ENCODE measurements at regions not wholly inside any gene's neighbourhood (a gene's known extent, or its start where the extent isn't known, plus 50 kb on each side); places are given as distances from the start of the nearest gene placed in this dataset.
"Not testable (repeated sequence)": the region's sequence is repeated elsewhere in the genome, so short reads cannot be mapped to it uniquely, and the experiment has no call there.

DNA sequence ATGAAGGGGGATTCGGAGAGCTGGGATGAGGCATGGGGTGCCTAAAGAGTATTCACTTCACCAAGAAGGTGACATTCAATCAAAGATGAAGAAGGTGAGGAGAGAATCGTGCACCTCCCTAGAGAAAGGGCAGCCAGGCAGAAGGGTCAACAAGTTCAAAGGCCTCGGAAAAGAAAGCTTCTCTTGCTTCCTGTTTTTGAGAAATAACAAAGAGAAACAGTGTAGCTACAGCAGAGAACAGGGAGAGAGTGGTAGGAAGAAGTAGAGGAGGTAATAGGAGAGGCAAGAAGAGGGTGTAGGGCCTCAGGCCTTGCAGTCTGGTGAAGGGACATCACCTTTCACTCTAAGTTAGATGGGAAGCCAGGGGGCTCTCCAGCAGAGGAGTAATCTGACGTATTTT is 97.0 kb upstream of the SEC22B start:
- H3K9ac ChIP-seq (ENCODE audit: low read depth, low read length); H3K27me3 ChIP-seq (ENCODE audit: insufficient read depth, low read length, poor library complexity); H3K9me3 ChIP-seq (ENCODE audit: insufficient read depth, low read length, severe bottlenecking); ATAC-seq (ENCODE audit: insufficient read depth, low read depth); H4K20me1 ChIP-seq (ENCODE audit: insufficient read depth, low read length); H3K27ac ChIP-seq (ENCODE audit: low read length); H2AFZ ChIP-seq (ENCODE audit: low read depth, low read length); H3K36me3 ChIP-seq (ENCODE audit: insufficient read depth, low read length); H3K4me2 ChIP-seq (ENCODE audit: insufficient read depth, low read length); H3K4me3 ChIP-seq (ENCODE audit: low read depth in 1 of 2, low read length in 2 of 2); H3K4me1 ChIP-seq (ENCODE audit: insufficient read depth, low read length); H3K79me2 ChIP-seq (ENCODE audit: insufficient read depth, low read length); DNase-seq: not testable (repeated sequence)

DNA sequence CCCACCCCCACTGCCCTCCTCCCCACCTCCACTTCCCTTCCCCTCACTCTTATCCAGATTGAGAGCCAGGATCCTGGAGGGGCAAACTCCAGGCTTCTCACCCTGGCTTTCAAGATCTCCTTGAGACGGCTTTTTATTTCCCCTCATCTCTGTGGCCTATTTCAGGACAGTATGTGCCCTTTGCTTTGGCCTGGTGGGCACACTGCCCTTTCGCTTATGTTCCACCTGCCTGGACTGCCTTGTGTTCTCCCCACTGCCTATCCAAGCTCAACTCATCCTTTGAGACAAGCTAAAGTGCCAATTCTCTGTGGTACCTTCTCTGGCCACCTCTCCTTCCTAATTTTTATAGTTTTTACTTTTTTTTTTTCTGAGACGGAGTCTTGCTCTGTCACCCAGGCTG is 95.9 kb upstream of the SEC22B start:
- not testable (repeated sequence) for ATAC-seq (ENCODE audit: insufficient read depth, low read depth); DNase-seq; H3K4me3 ChIP-seq (ENCODE audit: low read depth in 1 of 2, low read length in 2 of 2)

DNA sequence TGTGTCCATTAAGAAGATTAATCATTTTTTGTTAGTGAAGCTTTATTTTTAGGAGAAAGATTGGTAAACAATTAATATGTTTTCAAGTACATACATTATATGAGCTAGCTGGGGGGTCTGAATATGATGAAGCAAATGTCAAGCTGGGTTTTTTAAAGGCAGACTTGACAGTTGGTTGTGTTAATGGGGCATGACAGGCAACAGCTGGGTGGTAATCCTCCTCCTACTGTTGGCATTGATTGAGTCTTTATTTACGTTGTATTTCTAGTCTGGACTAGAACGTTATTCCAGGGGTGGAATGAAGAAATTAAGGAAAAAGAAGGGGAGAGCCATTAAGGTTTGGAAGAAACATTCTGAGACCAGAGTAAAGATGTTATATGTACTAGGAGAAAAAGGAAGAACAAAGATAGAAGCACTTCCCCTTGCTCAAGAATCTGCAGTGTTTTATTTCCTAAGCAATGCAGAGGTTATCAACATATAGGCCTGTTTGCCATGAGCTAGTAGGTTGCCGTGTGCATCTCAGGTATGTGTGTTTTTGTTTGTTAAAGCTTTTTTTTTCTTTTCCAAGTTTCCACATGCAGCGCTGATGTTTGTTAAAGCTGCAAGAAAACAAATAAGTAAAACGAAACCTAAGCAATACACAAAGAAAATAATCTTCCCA is 95.4 kb upstream of the SEC22B start:
- H4K20me1 ChIP-seq (ENCODE audit: insufficient read depth, low read length); H3K79me2 ChIP-seq (ENCODE audit: insufficient read depth, low read length); H3K27me3 ChIP-seq (ENCODE audit: insufficient read depth, low read length, poor library complexity); H3K9me3 ChIP-seq (ENCODE audit: insufficient read depth, low read length, severe bottlenecking); ATAC-seq (ENCODE audit: insufficient read depth, low read depth); H3K4me1 ChIP-seq (ENCODE audit: insufficient read depth, low read length); H3K9ac ChIP-seq (ENCODE audit: low read depth, low read length); H2AFZ ChIP-seq (ENCODE audit: low read depth, low read length); H3K27ac ChIP-seq (ENCODE audit: low read length); H3K36me3 ChIP-seq (ENCODE audit: insufficient read depth, low read length); H3K4me3 ChIP-seq (ENCODE audit: low read depth in 1 of 2, low read length in 2 of 2); DNase-seq; H3K4me2 ChIP-seq (ENCODE audit: insufficient read depth, low read length): not testable (repeated sequence)

More for the DNA sequence above, 95.9 kb upstream of the SEC22B start:
- H3K27ac ChIP-seq (ENCODE audit: low read length); H3K4me2 ChIP-seq (ENCODE audit: insufficient read depth, low read length); H3K27me3 ChIP-seq (ENCODE audit: insufficient read depth, low read length, poor library complexity); H2AFZ ChIP-seq (ENCODE audit: low read depth, low read length); H3K36me3 ChIP-seq (ENCODE audit: insufficient read depth, low read length); H3K9ac ChIP-seq (ENCODE audit: low read depth, low read length); H4K20me1 ChIP-seq (ENCODE audit: insufficient read depth, low read length); H3K79me2 ChIP-seq (ENCODE audit: insufficient read depth, low read length); H3K4me1 ChIP-seq (ENCODE audit: insufficient read depth, low read length); H3K9me3 ChIP-seq (ENCODE audit: insufficient read depth, low read length, severe bottlenecking): not testable (repeated sequence)

DNA sequence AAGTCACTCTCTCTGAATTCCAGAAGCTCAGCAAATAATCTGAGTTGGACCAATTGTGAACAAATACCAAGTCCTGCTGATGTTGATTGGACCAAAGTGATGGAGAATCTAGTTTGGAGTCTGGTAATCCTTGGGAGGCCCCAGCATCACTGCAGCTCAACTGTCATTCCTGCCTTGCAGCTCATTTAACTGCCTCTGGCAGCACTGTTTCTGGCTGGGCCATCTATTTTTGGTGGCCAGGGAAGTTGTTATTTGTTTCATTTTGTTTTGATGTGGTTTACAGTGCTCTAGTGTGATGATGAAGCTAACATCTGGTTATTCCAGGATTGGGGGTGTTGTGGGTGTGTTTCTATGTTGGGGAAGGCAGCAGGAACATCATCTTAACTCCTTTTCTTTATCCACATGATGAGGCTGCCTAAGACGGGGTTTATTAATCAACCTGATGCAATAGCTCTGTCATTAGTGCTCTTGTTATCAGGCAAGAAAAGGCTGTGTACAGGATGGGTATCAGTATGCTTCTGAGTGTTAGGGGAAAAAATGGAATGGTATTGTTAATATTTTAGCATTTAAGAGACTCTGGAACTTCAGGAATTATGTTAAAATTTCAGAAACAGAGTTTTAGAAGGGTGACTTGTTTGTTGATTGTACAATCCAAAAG is 91.7 kb upstream of the SEC22B start:
- H3K79me2 ChIP-seq (ENCODE audit: insufficient read depth, low read length); H4K20me1 ChIP-seq (ENCODE audit: insufficient read depth, low read length); H2AFZ ChIP-seq (ENCODE audit: low read depth, low read length); H3K9me3 ChIP-seq (ENCODE audit: insufficient read depth, low read length, severe bottlenecking); H3K27me3 ChIP-seq (ENCODE audit: insufficient read depth, low read length, poor library complexity); H3K4me1 ChIP-seq (ENCODE audit: insufficient read depth, low read length); H3K36me3 ChIP-seq (ENCODE audit: insufficient read depth, low read length); H3K4me2 ChIP-seq (ENCODE audit: insufficient read depth, low read length); H3K27ac ChIP-seq (ENCODE audit: low read length); H3K9ac ChIP-seq (ENCODE audit: low read depth, low read length); H3K4me3 ChIP-seq (ENCODE audit: low read depth in 1 of 2, low read length in 2 of 2): not testable (repeated sequence)
- DNase-seq (peak; percentile 35), ATAC-seq (ENCODE audit: insufficient read depth, low read depth) (peak; percentile 82)

DNA sequence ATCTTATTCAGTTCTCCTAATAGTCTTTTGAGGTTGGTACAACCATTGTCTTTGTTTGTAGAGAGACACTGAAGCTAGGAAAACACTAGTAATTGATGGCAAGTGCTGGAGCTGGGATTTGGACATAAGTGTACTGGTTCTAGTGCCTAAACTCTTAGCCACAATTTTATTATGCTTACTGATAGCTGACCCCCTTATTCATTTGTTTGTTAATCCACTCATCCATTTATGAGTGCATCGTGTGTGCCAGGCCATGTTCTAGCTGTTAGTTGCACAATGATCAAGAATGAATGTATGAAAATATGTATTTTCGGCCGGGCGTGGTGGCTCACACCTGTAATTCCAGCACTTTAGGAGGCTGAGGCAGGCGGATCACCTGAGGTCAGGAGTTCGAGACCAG is 88.2 kb upstream of the SEC22B start:
- H4K20me1 ChIP-seq (ENCODE audit: insufficient read depth, low read length); H3K4me1 ChIP-seq (ENCODE audit: insufficient read depth, low read length); H3K79me2 ChIP-seq (ENCODE audit: insufficient read depth, low read length); ATAC-seq (ENCODE audit: insufficient read depth, low read depth); H3K9ac ChIP-seq (ENCODE audit: low read depth, low read length); H3K27me3 ChIP-seq (ENCODE audit: insufficient read depth, low read length, poor library complexity); H3K36me3 ChIP-seq (ENCODE audit: insufficient read depth, low read length); H2AFZ ChIP-seq (ENCODE audit: low read depth, low read length); DNase-seq; H3K4me2 ChIP-seq (ENCODE audit: insufficient read depth, low read length); H3K9me3 ChIP-seq (ENCODE audit: insufficient read depth, low read length, severe bottlenecking); H3K27ac ChIP-seq (ENCODE audit: low read length); H3K4me3 ChIP-seq (ENCODE audit: low read depth in 1 of 2, low read length in 2 of 2): not testable (repeated sequence)

DNA sequence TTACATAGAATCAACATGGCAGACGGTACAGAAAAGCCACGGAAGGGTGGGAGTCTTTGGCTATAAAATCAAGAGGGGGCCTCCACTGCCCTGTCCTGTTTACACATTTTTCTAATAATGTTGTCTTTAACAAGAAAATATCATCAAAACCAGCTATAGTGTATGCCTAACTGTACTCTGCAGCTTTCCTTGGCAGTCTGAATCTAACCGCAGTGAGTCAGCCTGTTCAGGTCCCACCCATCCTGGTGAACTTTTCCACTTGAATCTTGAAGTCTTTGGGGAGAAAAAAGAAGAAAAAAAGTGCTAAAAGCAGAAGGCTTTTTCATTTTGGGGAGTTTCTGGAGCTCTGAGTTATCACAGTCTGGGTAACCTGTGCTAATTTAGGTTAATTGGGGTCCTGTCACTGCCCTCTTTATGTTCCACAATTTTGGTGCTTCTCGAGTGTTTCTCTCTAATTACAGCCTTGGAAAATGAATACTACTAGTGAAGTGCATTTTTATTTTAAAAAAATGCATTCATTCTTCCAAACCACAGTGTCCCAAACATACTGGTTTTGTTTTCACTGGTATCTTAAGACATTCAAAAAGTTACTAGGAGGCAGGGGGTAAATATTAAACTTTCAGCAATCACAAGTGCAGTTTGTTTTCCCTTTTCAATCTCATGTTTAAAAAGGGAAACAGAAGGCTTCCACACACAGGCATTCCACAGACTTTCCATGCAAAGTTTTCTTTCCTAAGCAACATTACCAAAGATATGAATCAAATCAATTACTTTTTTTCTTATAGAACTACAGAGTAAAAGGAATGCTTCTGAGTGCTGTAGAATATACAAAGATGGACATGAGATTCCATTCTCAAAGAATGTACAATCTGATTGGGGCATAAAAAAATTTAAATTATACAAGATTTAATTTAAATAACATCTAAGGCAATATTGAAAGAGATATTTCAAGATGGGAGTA is 86.8 kb upstream of the SEC22B start:
- not testable (repeated sequence) for DNase-seq; H3K4me2 ChIP-seq (ENCODE audit: insufficient read depth, low read length); H3K4me1 ChIP-seq (ENCODE audit: insufficient read depth, low read length); H4K20me1 ChIP-seq (ENCODE audit: insufficient read depth, low read length); H3K27ac ChIP-seq (ENCODE audit: low read length); H3K36me3 ChIP-seq (ENCODE audit: insufficient read depth, low read length); H3K4me3 ChIP-seq (ENCODE audit: low read depth in 1 of 2, low read length in 2 of 2); H3K79me2 ChIP-seq (ENCODE audit: insufficient read depth, low read length); H2AFZ ChIP-seq (ENCODE audit: low read depth, low read length); H3K27me3 ChIP-seq (ENCODE audit: insufficient read depth, low read length, poor library complexity); ATAC-seq (ENCODE audit: insufficient read depth, low read depth); H3K9ac ChIP-seq (ENCODE audit: low read depth, low read length); H3K9me3 ChIP-seq (ENCODE audit: insufficient read depth, low read length, severe bottlenecking)

DNA sequence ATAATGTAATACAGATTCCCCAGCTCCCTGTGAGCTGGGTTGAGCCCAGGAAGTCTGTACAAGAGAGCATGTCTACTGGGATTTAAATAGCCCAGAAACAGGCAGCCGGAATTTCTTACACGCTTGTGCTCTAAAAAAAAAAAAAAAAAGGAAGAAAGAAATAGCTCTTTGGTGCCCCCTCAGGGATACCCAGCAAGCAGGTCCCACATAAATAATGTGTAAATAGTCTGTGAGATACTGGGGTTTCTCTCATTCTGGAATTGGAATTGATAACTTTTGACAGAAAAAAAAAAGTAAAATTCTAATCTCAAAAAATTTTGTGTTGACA is 81.4 kb upstream of the SEC22B start:
- H3K36me3 ChIP-seq (ENCODE audit: insufficient read depth, low read length); H3K27me3 ChIP-seq (ENCODE audit: insufficient read depth, low read length, poor library complexity); H3K27ac ChIP-seq (ENCODE audit: low read length); H3K79me2 ChIP-seq (ENCODE audit: insufficient read depth, low read length); H2AFZ ChIP-seq (ENCODE audit: low read depth, low read length); H3K9ac ChIP-seq (ENCODE audit: low read depth, low read length); DNase-seq; H3K4me3 ChIP-seq (ENCODE audit: low read depth in 1 of 2, low read length in 2 of 2); H3K9me3 ChIP-seq (ENCODE audit: insufficient read depth, low read length, severe bottlenecking); H3K4me1 ChIP-seq (ENCODE audit: insufficient read depth, low read length); H4K20me1 ChIP-seq (ENCODE audit: insufficient read depth, low read length); H3K4me2 ChIP-seq (ENCODE audit: insufficient read depth, low read length): not testable (repeated sequence)
- 0 out of 3 replicates have a peak, but pooled peaks have one; percentile 37 for ATAC-seq (ENCODE audit: insufficient read depth, low read depth)
